SK-N-SH (cell line): ENCODE measurements at regions not wholly inside any gene's neighbourhood (a gene's known extent, or its start where the extent isn't known, plus 50 kb on each side); places are given as distances from the start of the nearest gene placed in this dataset.

ENCODE experiments used
- CTCF ChIA-PET: fragments of 300-600, 350-600 bp; formaldehyde crosslinking; extraction: SDS; loops from one replicate; lab custom pipeline; 2021; lab: Yijun Ruan, JAX
- POLR2A ChIA-PET: fragments of 350-600 bp; sonication (Branson Sonifier 250); formaldehyde crosslinking; extraction: SDS; loops from one replicate; lab custom pipeline; 2020; ENCODE audit warnings: antibody characterized with exemption, inconsistent platforms; lab: Yijun Ruan, JAX
- DNase-seq: peaks from one replicate; pipeline ENCODE4 v3.0.0; 2012
- H2AFZ ChIP-seq: fragments of 200-600 bp; sonication (generic); 2 replicates; pipeline ENCODE4 v1.8.1; 2016; ENCODE audit warnings: antibody characterized with exemption, mild to moderate bottlenecking, low read depth
- H3F3A ChIP-seq: fragments of 200-600 bp; sonication (generic); replicated peaks from 2 replicates; pipeline ENCODE3; 2016; ENCODE audit warnings: antibody characterized with exemption, mild to moderate bottlenecking; ENCODE audit not compliant: insufficient read depth
- H3K27ac ChIP-seq, 2 experiments: fragments of 200-500 bp in 1 of 2; fragments of 200-600 bp in 1 of 2; sonication (Bioruptor generic) in 1 of 2; sonication (generic), shearing (Covaris generic) in 1 of 2; 2 replicates each; pipeline versions ENCODE4 v1.5.1 to v1.6.1; 2014 to 2016; ENCODE audit warnings: low read depth in 2 of 2, inconsistent platforms in 1 of 2, low read length in 1 of 2, mild to moderate bottlenecking in 1 of 2, mixed read lengths in 1 of 2
- H3K27me3 ChIP-seq: fragments of 200-600 bp; sonication (generic), shearing (Covaris generic); 2 replicates; pipeline ENCODE4 v1.6.1; 2016; ENCODE audit warnings: mixed run types; ENCODE audit not compliant: insufficient read depth
- H3K36me3 ChIP-seq, 2 experiments: fragments of 200-500 bp in 1 of 2; fragments of 200-600 bp in 1 of 2; sonication (Bioruptor generic) in 1 of 2; sonication (generic) in 1 of 2; replicated peaks in 1 of 2; 2 replicates each; pipeline versions ENCODE3 to v1.5.1; 2014 to 2016; ENCODE audit warnings: low read length in 1 of 2, mild to moderate bottlenecking in 1 of 2; ENCODE audit not compliant: insufficient read depth in 2 of 2, control insufficient read depth in 1 of 2
- H3K4me1 ChIP-seq, 2 experiments: fragments of 200-500 bp in 1 of 2; fragments of 200-600 bp in 1 of 2; sonication (Bioruptor generic) in 1 of 2; sonication (generic), shearing (Covaris generic) in 1 of 2; 2 replicates each; pipeline versions ENCODE4 v1.5.1 to v1.6.1; 2014 to 2016; ENCODE audit warnings: low read depth in 1 of 2, low read length in 1 of 2, mixed run types in 1 of 2; ENCODE audit not compliant: insufficient read depth in 2 of 2, control insufficient read depth in 1 of 2
- H3K4me2 ChIP-seq: fragments of 200-600 bp; sonication (generic), shearing (Covaris generic); 2 replicates; pipeline ENCODE4 v1.6.1; 2017; ENCODE audit warnings: mixed run types
- H3K4me3 ChIP-seq, 2 experiments: fragments of 200-500 bp in 1 of 2; fragments of 200-600 bp in 1 of 2; sonication (Bioruptor generic) in 1 of 2; sonication (generic), shearing (Covaris generic) in 1 of 2; 2 replicates each; pipeline versions ENCODE4 v1.5.1 to v1.8.1; 2014 to 2016; ENCODE audit warnings: low read depth in 2 of 2, inconsistent platforms in 1 of 2, low read length in 1 of 2, mild to moderate bottlenecking in 1 of 2, mixed read lengths in 1 of 2, moderate library complexity in 1 of 2
- H3K79me2 ChIP-seq: fragments of 200-600 bp; sonication (generic); 2 replicates; pipeline ENCODE4 v1.8.1; 2017; ENCODE audit warnings: mild to moderate bottlenecking; ENCODE audit not compliant: insufficient read depth
- H3K9ac ChIP-seq: fragments of 200-600 bp; sonication (generic); 2 replicates; pipeline ENCODE4 v1.6.1; 2017; ENCODE audit warnings: mixed run types
- H3K9me2 ChIP-seq: fragments of 200-600 bp; sonication (generic); 2 replicates; pipeline ENCODE4 v1.6.1; 2017; ENCODE audit warnings: mixed run types
- H3K9me3 ChIP-seq: fragments of 200-600 bp; sonication (generic); 2 replicates; pipeline ENCODE4 v1.6.1; 2017; ENCODE audit warnings: mixed run types, mild to moderate bottlenecking, moderate library complexity
- H4K20me1 ChIP-seq: fragments of 200-600 bp; sonication (generic); 2 replicates; pipeline ENCODE4 v1.6.1; 2017; ENCODE audit warnings: mild to moderate bottlenecking, mixed run types; ENCODE audit not compliant: insufficient read depth
- ELF1 ChIP-seq: IDR thresholded peaks from 2 replicates; pipeline ENCODE4 v1.4.0; 2012
- EP300 ChIP-seq, 2 experiments: IDR thresholded peaks; 2 replicates each; pipeline versions ENCODE4 v1.4.0 to v1.6.1; 2012; ENCODE audit warnings: borderline replicate concordance in 1 of 2, low read depth in 1 of 2, low read length in 1 of 2
- FOXJ3 ChIP-seq: sonication (generic); formaldehyde crosslinking; IDR thresholded peaks from 2 replicates; pipeline ENCODE4 v1.5.1; 2020; ENCODE audit warnings: mild to moderate bottlenecking, missing genetic modification reagents
- GABPA ChIP-seq: IDR thresholded peaks from 2 replicates; pipeline ENCODE4 v1.4.0; 2012; ENCODE audit warnings: low read depth, mild to moderate bottlenecking
- GATA2 ChIP-seq: sonication (generic); formaldehyde crosslinking; IDR thresholded peaks from 2 replicates; pipeline ENCODE4 v1.5.0; 2020; ENCODE audit warnings: mild to moderate bottlenecking, missing genetic modification reagents
- NFIC ChIP-seq: IDR thresholded peaks from 2 replicates; pipeline ENCODE4 v1.4.0; 2012; ENCODE audit warnings: borderline replicate concordance
- POLR2AphosphoS5 ChIP-seq: IDR thresholded peaks from 2 replicates; pipeline ENCODE4 v1.6.1; 2012; ENCODE audit warnings: low read depth, low read length
- RAD21 ChIP-seq: IDR thresholded peaks from 2 replicates; pipeline ENCODE4 v1.6.1; 2012; ENCODE audit warnings: mild to moderate bottlenecking, low read length
- RFX5 ChIP-seq: IDR thresholded peaks from 2 replicates; pipeline ENCODE4 v1.6.1; 2012; ENCODE audit warnings: mild to moderate bottlenecking, improper control_type of control experiment, low read length
- SMC3 ChIP-seq: IDR thresholded peaks from 2 replicates; pipeline ENCODE4 v1.6.1; 2012; ENCODE audit warnings: low read depth, low read length, improper control_type of control experiment
- TCF12 ChIP-seq: IDR thresholded peaks from 2 replicates; pipeline ENCODE4 v1.4.0; 2012
- YY1 ChIP-seq: IDR thresholded peaks from 2 replicates; pipeline ENCODE4 v1.4.0; 2012; ENCODE audit warnings: low read depth, mild to moderate bottlenecking
- WGBS: methylation state at CpG from one replicate; pipeline ENCODE4 v1.1.6; 2017; ENCODE audit warnings: low lambda C conversion rate; 5-methylcytosine and 5-hydroxymethylcytosine counted together
- TF ChIP-seq, protein P1 (sequence below): fragments of 200-600 bp; sonication (generic); IDR thresholded peaks from 2 replicates; pipeline ENCODE4 v1.6.1; 2017; ENCODE audit warnings: antibody characterized with exemption, mild to moderate bottlenecking, moderate library complexity
- TF ChIP-seq, protein P2 (sequence below): IDR thresholded peaks from 2 replicates; pipeline ENCODE4 v1.4.0; 2012; ENCODE audit warnings: low read depth, borderline replicate concordance
- TF ChIP-seq, protein P3 (sequence below): IDR thresholded peaks from 2 replicates; pipeline ENCODE4; 2012
- TF ChIP-seq, protein P4 (sequence below): IDR thresholded peaks from 2 replicates; pipeline ENCODE4 v1.6.1; 2012; ENCODE audit warnings: mild to moderate bottlenecking, low read depth, low read length, moderate library complexity
- TF ChIP-seq, protein P5 (sequence below): fragments of 150-350 bp; IDR thresholded peaks from 2 replicates; pipeline ENCODE4 v1.6.1; 2016; ENCODE audit warnings: mild to moderate bottlenecking, low read depth, low read length
- TF ChIP-seq, protein P6 (sequence below): fragments of 150-350 bp; IDR thresholded peaks from 2 replicates; pipeline ENCODE4 v1.6.1; 2017; ENCODE audit warnings: antibody characterized with exemption, low read length, low read depth, borderline replicate concordance

DNA sequence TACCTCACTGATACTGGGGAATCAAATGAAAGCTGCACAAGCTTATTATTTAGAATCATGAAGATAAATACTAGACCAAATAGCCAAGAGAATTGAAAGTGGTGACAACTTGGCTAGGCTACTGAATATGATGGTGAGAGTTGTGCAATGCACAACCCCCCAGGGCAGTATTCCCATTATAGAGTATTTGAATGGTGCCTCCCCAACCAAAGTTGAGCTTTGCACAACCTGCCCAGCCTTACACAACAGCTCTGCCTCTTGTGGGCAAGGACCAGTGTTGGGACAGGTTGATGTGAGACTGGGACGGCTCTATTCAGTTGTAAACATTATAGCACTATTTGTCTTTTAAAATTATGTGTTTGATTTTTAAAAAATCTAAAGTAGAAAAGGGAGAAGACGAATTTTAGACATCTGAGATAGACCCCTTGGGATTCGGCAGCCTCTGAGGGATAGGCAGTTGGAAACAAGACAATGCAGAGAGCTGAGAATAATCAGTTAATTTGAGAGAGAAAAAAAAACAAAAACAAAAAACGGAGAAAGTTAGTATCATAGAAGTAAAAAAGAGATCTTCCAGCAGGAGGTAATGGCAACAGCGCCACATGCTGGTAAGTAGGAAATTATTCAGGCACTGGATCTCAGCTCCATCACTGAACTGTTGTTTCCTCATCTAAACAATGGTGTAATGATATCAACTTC is 91.0 kb upstream of the KCNA3 start:
- H3K79me2 ChIP-seq, result no peaks in the 10 kb centered on the region
- peak; percentile 63 for DNase-seq
- CTCF ChIA-PET, result interaction anchor here (0.6 to 7.2 kb wide), 67 partner anchors 8 to 623 kb away, joined by 3 to 204 read pairs (median 5); partner anchors contain the start of gene KCNA3
- H3K27ac ChIP-seq, result no peak overlapping the region
- TF ChIP-seq, protein P1, sequence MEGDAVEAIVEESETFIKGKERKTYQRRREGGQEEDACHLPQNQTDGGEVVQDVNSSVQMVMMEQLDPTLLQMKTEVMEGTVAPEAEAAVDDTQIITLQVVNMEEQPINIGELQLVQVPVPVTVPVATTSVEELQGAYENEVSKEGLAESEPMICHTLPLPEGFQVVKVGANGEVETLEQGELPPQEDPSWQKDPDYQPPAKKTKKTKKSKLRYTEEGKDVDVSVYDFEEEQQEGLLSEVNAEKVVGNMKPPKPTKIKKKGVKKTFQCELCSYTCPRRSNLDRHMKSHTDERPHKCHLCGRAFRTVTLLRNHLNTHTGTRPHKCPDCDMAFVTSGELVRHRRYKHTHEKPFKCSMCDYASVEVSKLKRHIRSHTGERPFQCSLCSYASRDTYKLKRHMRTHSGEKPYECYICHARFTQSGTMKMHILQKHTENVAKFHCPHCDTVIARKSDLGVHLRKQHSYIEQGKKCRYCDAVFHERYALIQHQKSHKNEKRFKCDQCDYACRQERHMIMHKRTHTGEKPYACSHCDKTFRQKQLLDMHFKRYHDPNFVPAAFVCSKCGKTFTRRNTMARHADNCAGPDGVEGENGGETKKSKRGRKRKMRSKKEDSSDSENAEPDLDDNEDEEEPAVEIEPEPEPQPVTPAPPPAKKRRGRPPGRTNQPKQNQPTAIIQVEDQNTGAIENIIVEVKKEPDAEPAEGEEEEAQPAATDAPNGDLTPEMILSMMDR, result peak; percentile 91
- TF ChIP-seq SMC3 (peak; percentile 76), EP300 (IDR thresholded peaks at IDR 0.05; ENCODE audit: borderline replicate concordance in 1 of 2, low read depth in 1 of 2, low read length in 1 of 2) (no peak), NFIC (no peak), RAD21 (peak; percentile 94)
- TF ChIP-seq, protein P2, sequence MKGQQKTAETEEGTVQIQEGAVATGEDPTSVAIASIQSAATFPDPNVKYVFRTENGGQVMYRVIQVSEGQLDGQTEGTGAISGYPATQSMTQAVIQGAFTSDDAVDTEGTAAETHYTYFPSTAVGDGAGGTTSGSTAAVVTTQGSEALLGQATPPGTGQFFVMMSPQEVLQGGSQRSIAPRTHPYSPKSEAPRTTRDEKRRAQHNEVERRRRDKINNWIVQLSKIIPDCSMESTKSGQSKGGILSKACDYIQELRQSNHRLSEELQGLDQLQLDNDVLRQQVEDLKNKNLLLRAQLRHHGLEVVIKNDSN, result no peak
- H3K9me2 ChIP-seq, result no peaks in the 10 kb centered on the region
- H3F3A ChIP-seq, result no peaks in the 10 kb centered on the region
- H4K20me1 ChIP-seq, result no peaks in the 10 kb centered on the region
- H3K27me3 ChIP-seq, result no peaks in the 10 kb centered on the region
- H3K9me3 ChIP-seq, result no peaks in the 10 kb centered on the region
- H3K4me1 ChIP-seq, result no peaks in the 10 kb centered on the region; a peak in 1 of 4 replicates
- no peak overlapping the region for H2AFZ ChIP-seq
- H3K9ac ChIP-seq, result no peak overlapping the region
- no peaks in the 10 kb centered on the region for H3K36me3 ChIP-seq
- H3K4me3 ChIP-seq, result peak overlapping the region in 1 of 2 experiments; percentile 46; a peak in 1 of 4 replicates
- 0 out of 2 replicates have a peak overlapping the region, but pooled peaks have one; percentile 4 for H3K4me2 ChIP-seq
- POLR2A ChIA-PET, result interaction anchor here (0.6 to 1.0 kb wide), 2 partner anchors 30 to 92 kb away, joined by 3 read pairs; no protein-coding TSS in a partner anchor
- WGBS, result 4% methylated on average over 5 of the region's 5 CpGs

DNA sequence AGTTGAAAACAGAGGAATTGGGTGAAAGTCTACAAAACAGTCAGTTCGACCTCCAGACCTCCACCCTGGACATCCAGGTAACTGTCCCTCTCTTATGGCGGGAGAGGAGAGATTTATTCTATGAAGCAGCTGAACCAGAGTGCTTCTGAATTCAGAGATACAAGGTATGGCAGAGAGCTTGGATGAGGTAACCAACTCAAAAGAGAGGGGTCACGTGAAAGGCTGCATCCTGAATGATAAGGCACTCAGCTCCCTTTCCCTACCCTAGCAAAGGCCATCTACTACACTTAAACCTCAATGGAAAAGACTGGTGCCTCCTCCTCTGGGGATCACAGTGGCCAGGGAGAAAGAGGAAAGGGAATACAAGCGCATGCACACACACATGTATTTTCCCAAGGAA is 88.4 kb upstream of the KCNA3 start:
- no peak for DNase-seq
- Histone ChIP-seq H3F3A (no peaks in the 10 kb centered on the region), H3K36me3 (no peaks in the 10 kb centered on the region), H3K27me3 (no peaks in the 10 kb centered on the region; the same call in 1 of the 2 replicates), H3K9me2 (no peaks in the 10 kb centered on the region), H3K79me2 (no peaks in the 10 kb centered on the region), H4K20me1 (no peaks in the 10 kb centered on the region), H3K9me3 (no peaks in the 10 kb centered on the region), H2AFZ (no peak overlapping the region), H3K9ac (no peak overlapping the region), H3K27ac (no peak overlapping the region), H3K4me2 (no peak overlapping the region), H3K4me3 (no peak overlapping the region), H3K4me1 (no peaks in the 10 kb centered on the region; a peak in 1 of 4 replicates)
- POLR2A ChIA-PET, result no interaction called here
- CTCF ChIA-PET, result interaction anchor here (0.9 to 7.2 kb wide), 5 partner anchors 16 to 238 kb away, joined by 4 to 204 read pairs (median 50); partner anchors contain the start of gene KCNA3
- WGBS, result 29% methylated on average over 4 of the region's 4 CpGs
- TF ChIP-seq POLR2AphosphoS5 (no peak), YY1 (no peak), GABPA (no peak), GATA2 (CRISPR knock-in tag) (no peak), ELF1 (no peak), FOXJ3 (CRISPR knock-in tag) (no peak), RFX5 (no peak), TCF12 (no peak)
- TF ChIP-seq, protein P3, sequence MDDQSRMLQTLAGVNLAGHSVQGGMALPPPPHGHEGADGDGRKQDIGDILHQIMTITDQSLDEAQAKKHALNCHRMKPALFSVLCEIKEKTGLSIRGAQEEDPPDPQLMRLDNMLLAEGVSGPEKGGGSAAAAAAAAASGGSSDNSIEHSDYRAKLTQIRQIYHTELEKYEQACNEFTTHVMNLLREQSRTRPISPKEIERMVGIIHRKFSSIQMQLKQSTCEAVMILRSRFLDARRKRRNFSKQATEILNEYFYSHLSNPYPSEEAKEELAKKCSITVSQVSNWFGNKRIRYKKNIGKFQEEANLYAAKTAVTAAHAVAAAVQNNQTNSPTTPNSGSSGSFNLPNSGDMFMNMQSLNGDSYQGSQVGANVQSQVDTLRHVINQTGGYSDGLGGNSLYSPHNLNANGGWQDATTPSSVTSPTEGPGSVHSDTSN, result no peak
- TF ChIP-seq, protein P4, sequence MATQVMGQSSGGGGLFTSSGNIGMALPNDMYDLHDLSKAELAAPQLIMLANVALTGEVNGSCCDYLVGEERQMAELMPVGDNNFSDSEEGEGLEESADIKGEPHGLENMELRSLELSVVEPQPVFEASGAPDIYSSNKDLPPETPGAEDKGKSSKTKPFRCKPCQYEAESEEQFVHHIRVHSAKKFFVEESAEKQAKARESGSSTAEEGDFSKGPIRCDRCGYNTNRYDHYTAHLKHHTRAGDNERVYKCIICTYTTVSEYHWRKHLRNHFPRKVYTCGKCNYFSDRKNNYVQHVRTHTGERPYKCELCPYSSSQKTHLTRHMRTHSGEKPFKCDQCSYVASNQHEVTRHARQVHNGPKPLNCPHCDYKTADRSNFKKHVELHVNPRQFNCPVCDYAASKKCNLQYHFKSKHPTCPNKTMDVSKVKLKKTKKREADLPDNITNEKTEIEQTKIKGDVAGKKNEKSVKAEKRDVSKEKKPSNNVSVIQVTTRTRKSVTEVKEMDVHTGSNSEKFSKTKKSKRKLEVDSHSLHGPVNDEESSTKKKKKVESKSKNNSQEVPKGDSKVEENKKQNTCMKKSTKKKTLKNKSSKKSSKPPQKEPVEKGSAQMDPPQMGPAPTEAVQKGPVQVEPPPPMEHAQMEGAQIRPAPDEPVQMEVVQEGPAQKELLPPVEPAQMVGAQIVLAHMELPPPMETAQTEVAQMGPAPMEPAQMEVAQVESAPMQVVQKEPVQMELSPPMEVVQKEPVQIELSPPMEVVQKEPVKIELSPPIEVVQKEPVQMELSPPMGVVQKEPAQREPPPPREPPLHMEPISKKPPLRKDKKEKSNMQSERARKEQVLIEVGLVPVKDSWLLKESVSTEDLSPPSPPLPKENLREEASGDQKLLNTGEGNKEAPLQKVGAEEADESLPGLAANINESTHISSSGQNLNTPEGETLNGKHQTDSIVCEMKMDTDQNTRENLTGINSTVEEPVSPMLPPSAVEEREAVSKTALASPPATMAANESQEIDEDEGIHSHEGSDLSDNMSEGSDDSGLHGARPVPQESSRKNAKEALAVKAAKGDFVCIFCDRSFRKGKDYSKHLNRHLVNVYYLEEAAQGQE, result no peak
- TF ChIP-seq, protein P5, sequence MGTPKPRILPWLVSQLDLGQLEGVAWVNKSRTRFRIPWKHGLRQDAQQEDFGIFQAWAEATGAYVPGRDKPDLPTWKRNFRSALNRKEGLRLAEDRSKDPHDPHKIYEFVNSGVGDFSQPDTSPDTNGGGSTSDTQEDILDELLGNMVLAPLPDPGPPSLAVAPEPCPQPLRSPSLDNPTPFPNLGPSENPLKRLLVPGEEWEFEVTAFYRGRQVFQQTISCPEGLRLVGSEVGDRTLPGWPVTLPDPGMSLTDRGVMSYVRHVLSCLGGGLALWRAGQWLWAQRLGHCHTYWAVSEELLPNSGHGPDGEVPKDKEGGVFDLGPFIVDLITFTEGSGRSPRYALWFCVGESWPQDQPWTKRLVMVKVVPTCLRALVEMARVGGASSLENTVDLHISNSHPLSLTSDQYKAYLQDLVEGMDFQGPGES, result no peak
- TF ChIP-seq, protein P6, sequence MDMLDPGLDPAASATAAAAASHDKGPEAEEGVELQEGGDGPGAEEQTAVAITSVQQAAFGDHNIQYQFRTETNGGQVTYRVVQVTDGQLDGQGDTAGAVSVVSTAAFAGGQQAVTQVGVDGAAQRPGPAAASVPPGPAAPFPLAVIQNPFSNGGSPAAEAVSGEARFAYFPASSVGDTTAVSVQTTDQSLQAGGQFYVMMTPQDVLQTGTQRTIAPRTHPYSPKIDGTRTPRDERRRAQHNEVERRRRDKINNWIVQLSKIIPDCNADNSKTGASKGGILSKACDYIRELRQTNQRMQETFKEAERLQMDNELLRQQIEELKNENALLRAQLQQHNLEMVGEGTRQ, result no peak
